Adipocyte (in vitro differentiated cells): ENCODE measurements at regions not wholly inside any gene's neighbourhood (a gene's known extent, or its start where the extent isn't known, plus 50 kb on each side); places are given as distances from the start of the nearest gene placed in this dataset.

Experiments used
- DNase-seq: peaks from one replicate; pipeline ENCODE4 v3.0.0-alpha.2; 2015; ENCODE audit warnings: low read depth
- H3K27me3 ChIP-seq: replicated peaks from 2 replicates; pipeline ENCODE4 v1.7.0; 2013; ENCODE audit warnings: mild to moderate bottlenecking, low read length, moderate library complexity; ENCODE audit not compliant: control insufficient read depth, insufficient read depth
- H3K36me3 ChIP-seq: 2 replicates; pipeline ENCODE4 v1.7.0; 2013; ENCODE audit warnings: low read length, mild to moderate bottlenecking, moderate library complexity; ENCODE audit not compliant: control insufficient read depth, insufficient read depth, severe bottlenecking
- H3K4me1 ChIP-seq: 2 replicates; pipeline ENCODE4 v1.7.0; 2013; ENCODE audit warnings: mild to moderate bottlenecking, low read length, moderate library complexity; ENCODE audit not compliant: control insufficient read depth, insufficient read depth
- H3K4me3 ChIP-seq: 2 replicates; pipeline ENCODE4 v1.7.0; 2013; ENCODE audit warnings: mild to moderate bottlenecking, low read length, moderate library complexity
- H3K9ac ChIP-seq: 2 replicates; pipeline ENCODE4 v1.7.0; 2013; ENCODE audit warnings: mild to moderate bottlenecking, low read length, moderate library complexity
- H3K9me3 ChIP-seq: 2 replicates; pipeline ENCODE4 v1.7.0; 2013; ENCODE audit warnings: mild to moderate bottlenecking, low read length, moderate library complexity; ENCODE audit not compliant: control insufficient read depth

DNA sequence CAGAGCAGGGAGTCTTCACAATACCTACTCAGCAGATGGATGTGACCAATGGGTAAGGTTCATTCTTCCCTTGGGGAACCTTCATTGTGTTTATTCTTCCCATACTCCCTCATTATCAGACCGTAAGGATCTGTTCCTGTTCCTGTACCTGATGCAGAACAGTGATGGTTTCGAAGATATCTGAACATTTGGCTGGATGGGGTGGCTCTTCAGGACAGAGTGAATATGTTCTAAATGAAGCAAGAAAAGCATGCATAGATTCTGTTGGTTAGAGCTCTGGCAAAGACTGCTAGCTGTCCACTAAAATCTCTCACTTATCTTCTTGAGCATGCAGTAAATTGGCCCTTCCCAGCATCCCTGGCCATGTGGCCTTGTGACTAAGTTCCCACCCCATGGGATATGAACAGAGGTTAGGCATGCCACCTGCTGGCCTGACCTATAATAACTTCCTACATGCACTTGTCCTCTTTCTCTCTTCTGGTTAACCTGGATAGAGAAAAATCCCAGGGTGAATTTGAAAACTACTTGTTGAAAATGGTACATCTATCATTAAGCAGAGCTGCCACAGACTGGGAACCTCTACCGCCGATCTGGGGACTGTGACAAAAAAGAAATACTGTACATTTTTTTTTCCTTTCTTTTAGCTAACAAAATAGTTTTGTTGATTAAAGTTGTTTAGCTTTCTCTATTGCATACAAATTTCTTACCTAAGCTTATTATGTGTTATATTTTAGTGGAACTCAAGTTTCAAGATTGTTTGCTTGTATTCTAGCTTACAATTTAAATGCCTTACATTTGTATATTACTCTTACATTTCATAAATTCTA, 60.0 kb upstream of the BANK1 start:
- Histone ChIP-seq H3K27me3 (no peaks in the 10 kb centered on the region), H3K36me3 (peaks cover 2% of the 10 kb centered on the region), H3K9ac (no peak overlapping the region), H3K4me1 (peaks cover 7% of the 10 kb centered on the region), H3K9me3 (no peaks in the 10 kb centered on the region), H3K4me3 (no peak overlapping the region)
- DNase-seq = peak; percentile 78

GRCh38 chr4:101727238-101727637, 63.3 kb upstream of the BANK1 start:
- DNase-seq = no peak
- Histone ChIP-seq H3K9me3 (no peaks in the 10 kb centered on the region), H3K27me3 (no peaks in the 10 kb centered on the region), H3K36me3 (peaks cover 2% of the 10 kb centered on the region), H3K4me1 (no peaks in the 10 kb centered on the region), H3K4me3 (no peak overlapping the region), H3K9ac (no peak overlapping the region)

GRCh38 chr4:101724093-101724492, 66.4 kb upstream of the BANK1 start:
- Histone ChIP-seq H3K27me3 (no peaks in the 10 kb centered on the region), H3K4me1 (no peaks in the 10 kb centered on the region), H3K4me3 (no peak overlapping the region), H3K9me3 (no peaks in the 10 kb centered on the region), H3K36me3 (peaks cover 2% of the 10 kb centered on the region), H3K9ac (no peak overlapping the region)
- no peak for DNase-seq

- Histone ChIP-seq H3K9me3 (peaks cover 7% of the 10 kb centered on the region), H3K4me1 (no peaks in the 10 kb centered on the region), H3K9ac (no peak overlapping the region), H3K27me3 (no peaks in the 10 kb centered on the region), H3K36me3 (no peaks in the 10 kb centered on the region), H3K4me3 (no peak overlapping the region)
- DNase-seq = no peak
Observed at GRCh38 chr4:101718810-101719209, 71.7 kb upstream of the BANK1 start.

- peaks cover 20% of the 10 kb centered on the region for H3K4me1 ChIP-seq
- DNase-seq = no peak
- no peak overlapping the region for H3K4me3 ChIP-seq
Observed at GRCh38 chr4:101711590-101712260, 78.8 kb upstream of the BANK1 start.

GRCh38 chr4:101710806-101711205, 79.7 kb upstream of the BANK1 start:
- no peak overlapping the region for H3K9ac ChIP-seq
- no peaks in the 10 kb centered on the region for H3K36me3 ChIP-seq
- H3K9me3 ChIP-seq = peaks cover 7% of the 10 kb centered on the region
- DNase-seq = peak; percentile 45
- no peaks in the 10 kb centered on the region for H3K27me3 ChIP-seq
- no peak overlapping the region for H3K4me3 ChIP-seq
- H3K4me1 ChIP-seq = peaks cover 20% of the 10 kb centered on the region

More at GRCh38 chr4:101711590-101712260, 78.8 kb upstream of the BANK1 start:
- H3K9ac ChIP-seq = no peak overlapping the region
- no peaks in the 10 kb centered on the region for H3K36me3 ChIP-seq
- peaks cover 2% of the 10 kb centered on the region for H3K9me3 ChIP-seq
- no peaks in the 10 kb centered on the region for H3K27me3 ChIP-seq

DNA sequence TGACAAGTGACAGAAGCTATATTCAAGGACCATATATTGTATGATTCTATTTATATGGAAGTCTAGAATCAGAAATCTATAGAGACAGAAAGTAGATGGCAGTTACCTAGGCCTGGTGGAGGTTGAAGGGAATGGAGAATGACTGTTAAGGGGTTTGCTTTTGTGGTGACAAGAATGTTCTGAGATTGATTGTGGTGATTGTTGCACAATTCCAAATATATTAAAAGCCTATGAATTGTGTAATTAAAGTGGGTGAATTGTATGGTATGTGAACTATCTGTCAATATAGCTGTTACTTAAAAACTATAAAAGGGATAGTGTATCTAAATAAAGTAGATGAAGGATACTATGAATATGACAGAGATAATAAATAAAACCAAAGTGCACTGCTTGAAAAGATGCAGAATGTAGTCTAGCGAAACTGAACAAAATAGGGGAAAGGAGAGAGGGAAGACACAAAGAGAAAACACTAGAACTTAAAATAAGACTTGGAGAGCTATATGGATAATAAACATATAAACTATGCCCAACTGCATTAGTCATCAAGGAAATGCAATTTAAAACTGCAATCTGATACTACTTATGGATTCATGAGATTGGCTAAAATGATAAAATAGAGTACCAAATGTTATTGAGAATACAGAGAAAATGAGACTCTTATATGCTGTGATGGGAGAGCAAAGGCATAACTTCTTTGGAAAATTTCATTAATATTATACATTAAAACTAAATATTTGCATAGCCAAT, 82.1 kb upstream of the BANK1 start:
- H3K9ac ChIP-seq = no peak overlapping the region
- no peaks in the 10 kb centered on the region for H3K36me3 ChIP-seq
- H3K4me3 ChIP-seq = no peak overlapping the region
- peaks cover 20% of the 10 kb centered on the region for H3K4me1 ChIP-seq
- no peaks in the 10 kb centered on the region for H3K27me3 ChIP-seq
- H3K9me3 ChIP-seq = peaks cover 7% of the 10 kb centered on the region
- DNase-seq = peak; percentile 51

DNA sequence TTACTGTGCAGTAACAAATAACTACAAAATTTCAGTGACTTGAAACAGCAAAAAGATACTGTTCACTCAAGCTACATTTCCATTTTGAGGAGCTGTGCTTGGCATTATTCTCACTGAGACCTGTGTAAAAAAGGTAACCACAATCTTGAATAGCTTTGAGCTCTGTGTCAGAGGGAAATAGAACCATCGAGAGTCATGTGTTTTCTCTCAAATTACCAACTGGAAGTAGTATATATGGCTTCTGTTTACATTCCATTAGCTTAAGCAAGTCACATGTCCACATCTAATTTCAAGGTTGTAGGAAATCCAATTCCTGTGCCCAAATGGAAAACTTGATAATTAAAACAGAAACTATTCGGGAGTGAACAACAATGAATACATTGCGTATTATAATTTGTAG, 82.9 kb upstream of the BANK1 start:
- Histone ChIP-seq H3K9ac (no peak overlapping the region), H3K9me3 (peaks cover 7% of the 10 kb centered on the region), H3K4me1 (peaks cover 20% of the 10 kb centered on the region), H3K4me3 (no peak overlapping the region), H3K27me3 (no peaks in the 10 kb centered on the region), H3K36me3 (no peaks in the 10 kb centered on the region)
- DNase-seq = no peak

- Histone ChIP-seq H3K9me3 (peaks cover 7% of the 10 kb centered on the region), H3K27me3 (no peaks in the 10 kb centered on the region), H3K4me1 (peaks cover 20% of the 10 kb centered on the region), H3K9ac (no peak overlapping the region), H3K4me3 (no peak overlapping the region), H3K36me3 (no peaks in the 10 kb centered on the region)
- DNase-seq = no peak
Observed at GRCh38 chr4:101706535-101707057, 83.9 kb upstream of the BANK1 start.

DNA sequence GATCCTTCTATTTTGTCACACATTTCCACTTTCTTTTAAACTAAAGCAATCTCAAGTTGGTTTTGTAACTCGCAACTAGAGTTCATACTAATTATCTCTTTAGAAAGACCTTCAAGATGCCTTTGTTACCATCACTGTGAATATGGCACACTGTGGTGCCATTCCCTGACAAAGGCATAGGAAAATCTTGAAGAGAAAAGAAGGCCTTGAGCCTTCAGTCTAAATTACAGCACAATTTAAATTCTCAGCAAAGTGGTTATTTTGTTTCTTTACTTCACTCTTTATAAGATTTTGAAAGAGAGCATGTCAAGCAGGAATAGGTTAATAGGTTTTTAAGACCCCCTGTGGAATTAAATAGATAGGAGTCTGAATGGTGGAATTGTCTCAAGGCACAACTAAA, 89.0 kb upstream of the BANK1 start:
- no peak for DNase-seq
- H3K27me3 ChIP-seq = no peaks in the 10 kb centered on the region
- H3K9ac ChIP-seq = no peak overlapping the region
- no peak overlapping the region for H3K4me3 ChIP-seq
- peaks cover 3% of the 10 kb centered on the region for H3K9me3 ChIP-seq
- no peaks in the 10 kb centered on the region for H3K4me1 ChIP-seq
- peaks cover 4% of the 10 kb centered on the region for H3K36me3 ChIP-seq
